H1 (cell line): ENCODE measurements at regions not wholly inside any gene's neighbourhood (a gene's known extent, or its start where the extent isn't known, plus 50 kb on each side); places are given as distances from the start of the nearest gene placed in this dataset.

Source experiments
- CTCF ChIA-PET: fragments of 300-600 bp; sonication (Branson Sonifier 250); formaldehyde crosslinking; loops from one replicate; lab custom pipeline; 2021; ENCODE audit not compliant: partially characterized antibody; lab: Charles Lee
- POLR2A ChIA-PET: fragments of 300-600 bp; sonication (Branson Sonifier 250); formaldehyde crosslinking; loops from one replicate; lab custom pipeline; 2021; ENCODE audit warnings: inconsistent platforms; ENCODE audit not compliant: partially characterized antibody; lab: Charles Lee
- DNase-seq, 2 experiments: peaks; one replicate each; pipeline versions ENCODE4 v3.0.0 to v3.0.0-alpha.2; 2010 to 2022; ENCODE audit warnings: low spot score in 2 of 2, low read depth in 1 of 2, mixed read lengths in 1 of 2
- FAIRE-seq: peaks from 2 replicates; lab custom pipeline; 2011; peaks lifted over from hg19 to GRCh38; lab: Jason Lieb, UNC
- H2AFZ ChIP-seq: 2 replicates; pipeline ENCODE4 v1.8.1; 2012; ENCODE audit warnings: low read length, inconsistent platforms
- H2AK5ac ChIP-seq: 2 replicates; pipeline ENCODE4 v1.6.1; 2013; ENCODE audit warnings: low read depth, low read length
- H2BK120ac ChIP-seq: replicated peaks from 2 replicates; pipeline ENCODE3; 2013; ENCODE audit warnings: low read depth, low read length, inconsistent platforms
- H2BK12ac ChIP-seq: 2 replicates; pipeline ENCODE4 v1.6.1; 2013; ENCODE audit warnings: low read depth, low read length
- H2BK15ac ChIP-seq: 2 replicates; pipeline ENCODE4 v1.6.1; 2013; ENCODE audit warnings: low read length
- H2BK20ac ChIP-seq: 2 replicates; pipeline ENCODE4 v1.6.1; 2013; ENCODE audit warnings: low read length
- H2BK5ac ChIP-seq: 2 replicates; pipeline ENCODE4 v1.6.1; 2013; ENCODE audit warnings: low read depth, low read length
- H3K14ac ChIP-seq: 2 replicates; pipeline ENCODE4 v1.6.1; 2013; ENCODE audit warnings: inconsistent platforms; ENCODE audit not compliant: insufficient read length
- H3K18ac ChIP-seq: 2 replicates; pipeline ENCODE4 v1.6.1; 2013; ENCODE audit warnings: low read length; ENCODE audit errors: extremely low read depth
- H3K23ac ChIP-seq: 2 replicates; pipeline ENCODE4 v1.6.1; 2013; ENCODE audit warnings: inconsistent platforms; ENCODE audit not compliant: insufficient read length
- H3K23me2 ChIP-seq: 2 replicates; pipeline ENCODE4 v1.6.1; 2013; ENCODE audit warnings: low read depth, low read length
- H3K27ac ChIP-seq: 2 replicates; pipeline ENCODE4 v1.6.1; 2011; ENCODE audit warnings: low read depth, low read length, inconsistent platforms
- H3K27me3 ChIP-seq, 4 experiments: replicated peaks in 1 of 4; 1 replicate in 1 of 4; 2 replicates in 3 of 4; pipeline versions ENCODE4 v1.6.1 to v1.8.1; 2011 to 2013; ENCODE audit warnings: low read length in 3 of 4, mild to moderate bottlenecking in 3 of 4, inconsistent platforms in 2 of 4, mixed read lengths in 2 of 4, moderate library complexity in 1 of 4; ENCODE audit not compliant: control insufficient read depth in 3 of 4, insufficient read depth in 3 of 4; ENCODE audit errors: extremely low read depth in 1 of 4
- H3K36me3 ChIP-seq, 4 experiments: 2 replicates each; pipeline versions ENCODE4 v1.6.1 to v1.8.1; 2011 to 2013; ENCODE audit warnings: mild to moderate bottlenecking in 4 of 4, low read length in 3 of 4, moderate library complexity in 2 of 4, control low read depth in 1 of 4, inconsistent platforms in 1 of 4; ENCODE audit not compliant: insufficient read depth in 4 of 4, control insufficient read depth in 2 of 4
- H3K4ac ChIP-seq: replicated peaks from 2 replicates; pipeline ENCODE3; 2013; ENCODE audit warnings: low read length, low read depth, mixed read lengths, inconsistent platforms; ENCODE audit not compliant: insufficient read length
- H3K4me1 ChIP-seq, 4 experiments: replicated peaks in 1 of 4; 1 replicate in 1 of 4; 2 replicates in 3 of 4; pipeline versions ENCODE4 v1.6.1 to v1.8.1; 2011 to 2013; ENCODE audit warnings: low read length in 3 of 4, inconsistent platforms in 2 of 4, mixed read lengths in 1 of 4; ENCODE audit not compliant: insufficient read depth in 4 of 4, control insufficient read depth in 3 of 4
- H3K4me2 ChIP-seq, 2 experiments: 2 replicates each; pipeline versions ENCODE4 v1.6.1 to v1.8.1; 2011 to 2013; ENCODE audit warnings: low read depth in 2 of 2, low read length in 2 of 2, control low read depth in 1 of 2, inconsistent platforms in 1 of 2, mild to moderate bottlenecking in 1 of 2; ENCODE audit not compliant: insufficient read depth in 1 of 2
- H3K4me3 ChIP-seq, 4 experiments: fragments of 200-600, 300-600 bp in 1 of 4; sonication (generic), shearing (Covaris generic), sonication (Bioruptor Twin) in 1 of 4; 2 replicates each; pipeline versions ENCODE4 v1.5.1 to v1.8.1; 2011 to 2016; ENCODE audit warnings: low read length in 4 of 4, low read depth in 3 of 4, control low read depth in 2 of 4, inconsistent platforms in 2 of 4, mild to moderate bottlenecking in 2 of 4, mixed read lengths in 1 of 4, moderate library complexity in 1 of 4; ENCODE audit not compliant: insufficient read depth in 2 of 4; ENCODE audit errors: extremely low read depth in 1 of 4
- H3K56ac ChIP-seq: replicated peaks from 2 replicates; pipeline ENCODE3; 2013; ENCODE audit warnings: low read depth, mild to moderate bottlenecking, mixed read lengths, low read length, inconsistent platforms; ENCODE audit not compliant: insufficient read length
- H3K79me1 ChIP-seq: 2 replicates; pipeline ENCODE4 v1.6.1; 2013; ENCODE audit warnings: low read depth, low read length, control low read depth
- H3K79me2 ChIP-seq, 2 experiments: 2 replicates each; pipeline versions ENCODE4 v1.6.1 to v1.8.1; 2012 to 2013; ENCODE audit warnings: low read length in 2 of 2, mild to moderate bottlenecking in 2 of 2, inconsistent platforms in 1 of 2; ENCODE audit not compliant: insufficient read depth in 2 of 2, control insufficient read depth in 1 of 2
- H3K9ac ChIP-seq, 4 experiments: replicated peaks in 1 of 4; 1 replicate in 1 of 4; 2 replicates in 3 of 4; pipeline versions ENCODE4 v1.6.1 to v1.8.1; 2011 to 2013; ENCODE audit warnings: low read depth in 3 of 4, low read length in 3 of 4, control low read depth in 2 of 4, mild to moderate bottlenecking in 2 of 4, moderate library complexity in 2 of 4, inconsistent platforms in 1 of 4; ENCODE audit errors: extremely low read depth in 1 of 4
- H3K9me3 ChIP-seq, 2 experiments: 2 replicates each; pipeline versions ENCODE4 v1.6.1 to v1.8.1; 2012 to 2013; ENCODE audit warnings: mild to moderate bottlenecking in 2 of 2, moderate library complexity in 2 of 2, control low read depth in 1 of 2, inconsistent platforms in 1 of 2, low read depth in 1 of 2, low read length in 1 of 2, mixed read lengths in 1 of 2; ENCODE audit not compliant: insufficient read depth in 2 of 2
- H4K20me1 ChIP-seq, 2 experiments: replicated peaks in 1 of 2; 2 replicates each; pipeline versions ENCODE3 to v1.8.1; 2011 to 2013; ENCODE audit warnings: inconsistent platforms in 2 of 2, low read length in 2 of 2, mild to moderate bottlenecking in 1 of 2; ENCODE audit not compliant: insufficient read depth in 2 of 2, control insufficient read depth in 1 of 2
- H4K5ac ChIP-seq: 2 replicates; pipeline ENCODE4 v1.6.1; 2013; ENCODE audit warnings: low read length, low read depth, mixed read lengths, inconsistent platforms; ENCODE audit not compliant: insufficient read length
- H4K8ac ChIP-seq: 2 replicates; pipeline ENCODE4 v1.8.0; 2013; ENCODE audit warnings: mild to moderate bottlenecking, moderate library complexity, low read length, inconsistent platforms; ENCODE audit not compliant: insufficient read depth; ENCODE audit errors: extremely low read depth
- H4K91ac ChIP-seq: replicated peaks from 2 replicates; pipeline ENCODE3; 2013; ENCODE audit warnings: low read length, mixed read lengths, inconsistent platforms; ENCODE audit not compliant: insufficient read length
- POU5F1 ChIP-seq: IDR thresholded peaks from 2 replicates; pipeline ENCODE4 v1.6.1; 2011; ENCODE audit warnings: low read depth, mild to moderate bottlenecking, low read length, moderate library complexity
- RFX5 ChIP-seq: IDR thresholded peaks from 2 replicates; pipeline ENCODE4 v1.6.1; 2011; ENCODE audit warnings: low read depth, low read length, improper control_type of control experiment, borderline replicate concordance
- RNF2 ChIP-seq: fragments of 200-900, 300-1000 bp; sonication (generic); IDR thresholded peaks from 2 replicates; pipeline ENCODE4 v1.7.1; 2016; ENCODE audit warnings: borderline replicate concordance, low read depth, mild to moderate bottlenecking, antibody characterized with exemption, low read length; ENCODE audit not compliant: poor library complexity, severe bottlenecking; ENCODE audit errors: missing control alignments
- WGBS, 2 experiments: shearing (Covaris generic) in 1 of 2; methylation state at CpG; one replicate each; pipeline versions ENCODE4 v1.1.6 to v1.1.7; 2013 to 2015; ENCODE audit warnings: low lambda C conversion rate in 2 of 2, mixed read lengths in 2 of 2, inconsistent platforms in 1 of 2, low coverage in 1 of 2, missing lambda C conversion rate in 1 of 2; ENCODE audit not compliant: insufficient replicate concordance in 2 of 2, insufficient coverage in 1 of 2, insufficient read length in 1 of 2; ENCODE audit errors: extremely low coverage in 1 of 2, missing lambda C conversion rate in 1 of 2; 5-methylcytosine and 5-hydroxymethylcytosine counted together

DNA sequence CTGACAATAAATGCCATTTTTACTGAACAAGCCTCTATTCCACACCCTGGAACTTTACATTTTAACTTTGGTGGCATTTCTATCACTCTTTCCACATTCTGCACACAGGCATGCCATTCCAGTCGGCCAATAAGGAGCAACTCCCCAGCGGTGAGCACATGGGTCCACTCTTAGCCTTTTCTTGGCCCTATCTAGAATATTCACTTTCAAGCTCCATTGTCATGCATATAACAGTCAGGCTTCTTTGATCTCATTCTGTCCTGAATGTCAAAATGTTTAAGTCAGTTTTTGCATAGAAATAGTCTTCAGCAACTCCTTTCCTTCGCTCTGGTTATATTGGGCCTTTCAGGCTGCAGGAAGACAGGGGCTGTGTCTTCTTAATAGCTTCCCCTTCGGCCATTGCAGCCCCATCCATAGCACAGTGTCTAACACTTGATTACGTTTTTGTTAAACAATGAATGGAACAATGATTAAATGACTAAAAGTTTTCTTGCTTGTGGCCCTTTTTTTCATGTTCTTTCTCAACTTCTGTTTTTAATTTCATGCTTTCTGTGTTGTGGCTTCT lies 427.3 kb downstream of the MFSD1 start:
- Histone ChIP-seq H3K36me3 (no peaks in the 10 kb centered on the region), H2BK12ac (no peak overlapping the region), H3K18ac (peak overlapping the region; percentile 67; the same call in 1 of the 2 replicates), H3K4me2 (no peak overlapping the region), H3K23ac (no peak overlapping the region), H3K4me3 (no peak overlapping the region), H3K27me3 (no peaks in the 10 kb centered on the region), H3K4ac (no peak overlapping the region), H3K4me1 (0 out of 7 replicates have a peak, but pooled peaks cover 0 to 3% (median 0%) of the 10 kb centered on the region in 4 experiments), H4K5ac (no peak overlapping the region), H4K91ac (no peak overlapping the region), H4K20me1 (no peaks in the 10 kb centered on the region), H2BK15ac (no peak overlapping the region), H4K8ac (no peak overlapping the region), H2BK120ac (no peak overlapping the region), H3K23me2 (no peaks in the 10 kb centered on the region), H2AK5ac (no peak overlapping the region), H2AFZ (no peak overlapping the region), H3K27ac (no peak overlapping the region), H3K9ac (no peak overlapping the region), H3K14ac (no peak overlapping the region), H3K9me3 (0 out of 4 replicates have a peak, but pooled peaks cover 0 to 4% of the 10 kb centered on the region in 2 experiments), H2BK20ac (no peak overlapping the region), H3K79me1 (no peaks in the 10 kb centered on the region), H2BK5ac (no peak overlapping the region), H3K56ac (no peak overlapping the region), H3K79me2 (no peaks in the 10 kb centered on the region)
- ChIA-PET CTCF (interaction anchor here (0.5 to 1.1 kb wide), 2 partner anchors 23 to 108 kb away, joined by 3 to 5 read pairs; no protein-coding TSS in a partner anchor), POLR2A (no interaction called here)
- WGBS, 2 experiments: 84% methylated on average over 5 of the region's 5 CpGs; no CpG with 5 or more reads in 1 of the 2 experiments
- DNase-seq (no peak), FAIRE-seq (no peak)
- no peak for TF ChIP-seq RNF2
- no peak for TF ChIP-seq RFX5
- TF ChIP-seq POU5F1: peak; percentile 30; the same call in 1 of the 2 replicates
